ENCODE measurements at regions not wholly inside any gene's neighbourhood (a gene's known extent, or its start where the extent isn't known, plus 50 kb on each side); places are given as distances from the start of the nearest gene placed in this dataset.

DNA sequence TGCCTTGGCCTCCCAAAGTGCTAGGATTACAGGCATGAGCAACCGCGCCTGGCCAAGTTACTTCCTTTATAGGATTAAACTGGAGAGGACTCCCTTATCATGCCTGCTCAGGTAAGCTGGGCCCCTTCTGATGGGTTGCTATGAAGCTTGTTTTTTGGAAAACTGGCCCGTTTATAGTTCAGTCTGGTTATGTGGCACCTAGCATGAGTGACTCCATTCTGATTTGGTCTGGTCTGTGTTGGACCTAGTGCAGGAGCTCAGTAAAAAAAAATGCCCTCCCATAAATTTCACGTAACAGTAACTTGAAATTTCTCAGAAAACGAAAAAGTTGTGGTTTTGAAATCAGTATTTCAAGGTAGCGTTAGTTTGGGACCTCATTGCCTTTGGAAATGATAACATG is 448.4 kb downstream of the HACE1 start:
- no peak for TF ChIP-seq JUND (IDR thresholded peaks at IDR 0.05; ENCODE audit: low read depth, low read length)
- no peak for TF ChIP-seq REST (IDR thresholded peaks at IDR 0.05; ENCODE audit: low read depth, low read length)
- no peak for TF ChIP-seq RCOR1 (conservative IDR thresholded peaks at IDR 0.05; ENCODE audit: low read depth, low read length)
- TF ChIP-seq, protein P1, sequence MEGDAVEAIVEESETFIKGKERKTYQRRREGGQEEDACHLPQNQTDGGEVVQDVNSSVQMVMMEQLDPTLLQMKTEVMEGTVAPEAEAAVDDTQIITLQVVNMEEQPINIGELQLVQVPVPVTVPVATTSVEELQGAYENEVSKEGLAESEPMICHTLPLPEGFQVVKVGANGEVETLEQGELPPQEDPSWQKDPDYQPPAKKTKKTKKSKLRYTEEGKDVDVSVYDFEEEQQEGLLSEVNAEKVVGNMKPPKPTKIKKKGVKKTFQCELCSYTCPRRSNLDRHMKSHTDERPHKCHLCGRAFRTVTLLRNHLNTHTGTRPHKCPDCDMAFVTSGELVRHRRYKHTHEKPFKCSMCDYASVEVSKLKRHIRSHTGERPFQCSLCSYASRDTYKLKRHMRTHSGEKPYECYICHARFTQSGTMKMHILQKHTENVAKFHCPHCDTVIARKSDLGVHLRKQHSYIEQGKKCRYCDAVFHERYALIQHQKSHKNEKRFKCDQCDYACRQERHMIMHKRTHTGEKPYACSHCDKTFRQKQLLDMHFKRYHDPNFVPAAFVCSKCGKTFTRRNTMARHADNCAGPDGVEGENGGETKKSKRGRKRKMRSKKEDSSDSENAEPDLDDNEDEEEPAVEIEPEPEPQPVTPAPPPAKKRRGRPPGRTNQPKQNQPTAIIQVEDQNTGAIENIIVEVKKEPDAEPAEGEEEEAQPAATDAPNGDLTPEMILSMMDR (IDR thresholded peaks at IDR 0.05 in 2 of 3, conservative IDR thresholded peaks at IDR 0.05 in 1 of 3; ENCODE audit: control insufficient read depth in 2 of 3, extremely low read depth in 1 of 3, insufficient read depth in 1 of 3, low read depth in 3 of 3, low read length in 3 of 3) = no peak
- no peak for TF ChIP-seq NR2C2 (IDR thresholded peaks at IDR 0.05; ENCODE audit: borderline replicate concordance, control insufficient read depth, insufficient read length, low read depth)
